ENCODE measurements at regions not wholly inside any gene's neighbourhood (a gene's known extent, or its start where the extent isn't known, plus 50 kb on each side); places are given as distances from the start of the nearest gene placed in this dataset.

GRCh38 chr4:106425576-106425975 is 57.0 kb upstream of the GIMD1 start:
- TF ChIP-seq, protein P1, sequence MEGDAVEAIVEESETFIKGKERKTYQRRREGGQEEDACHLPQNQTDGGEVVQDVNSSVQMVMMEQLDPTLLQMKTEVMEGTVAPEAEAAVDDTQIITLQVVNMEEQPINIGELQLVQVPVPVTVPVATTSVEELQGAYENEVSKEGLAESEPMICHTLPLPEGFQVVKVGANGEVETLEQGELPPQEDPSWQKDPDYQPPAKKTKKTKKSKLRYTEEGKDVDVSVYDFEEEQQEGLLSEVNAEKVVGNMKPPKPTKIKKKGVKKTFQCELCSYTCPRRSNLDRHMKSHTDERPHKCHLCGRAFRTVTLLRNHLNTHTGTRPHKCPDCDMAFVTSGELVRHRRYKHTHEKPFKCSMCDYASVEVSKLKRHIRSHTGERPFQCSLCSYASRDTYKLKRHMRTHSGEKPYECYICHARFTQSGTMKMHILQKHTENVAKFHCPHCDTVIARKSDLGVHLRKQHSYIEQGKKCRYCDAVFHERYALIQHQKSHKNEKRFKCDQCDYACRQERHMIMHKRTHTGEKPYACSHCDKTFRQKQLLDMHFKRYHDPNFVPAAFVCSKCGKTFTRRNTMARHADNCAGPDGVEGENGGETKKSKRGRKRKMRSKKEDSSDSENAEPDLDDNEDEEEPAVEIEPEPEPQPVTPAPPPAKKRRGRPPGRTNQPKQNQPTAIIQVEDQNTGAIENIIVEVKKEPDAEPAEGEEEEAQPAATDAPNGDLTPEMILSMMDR (IDR thresholded peaks at IDR 0.05; ENCODE audit: extremely low read depth in 1 of 2, insufficient read depth in 1 of 2, low read depth in 1 of 2, low read length in 2 of 2), result no peak
- no peak for TF ChIP-seq MAX (IDR thresholded peaks at IDR 0.05; ENCODE audit: insufficient read depth, insufficient read length)
- no peak for TF ChIP-seq EZH2 (IDR thresholded peaks at IDR 0.05; ENCODE audit: borderline replicate concordance, low read depth, low read length, severe bottlenecking)

Data from endothelial cell of umbilical vein (primary cell).